Caco-2 (cell line): ENCODE measurements at regions not wholly inside any gene's neighbourhood (a gene's known extent, or its start where the extent isn't known, plus 50 kb on each side); places are given as distances from the start of the nearest gene placed in this dataset.

ENCODE experiments used
- BruUV-seq: library from RNA; stranded (reverse); fragments of 400-500 nt; replicated peaks from 2 replicates; lab custom pipeline; 2021; lab: Mats Ljungman, UMichigan
- CTCF ChIA-PET: fragments of 300-600 bp; sonication (Branson Sonifier 250); formaldehyde crosslinking; loops from one replicate; lab custom pipeline; 2022; ENCODE audit warnings: antibody characterized with exemption; lab: Charles Lee
- POLR2A ChIA-PET: fragments of 300-600 bp; sonication (Branson Sonifier 250); formaldehyde crosslinking; loops from one replicate; lab custom pipeline; 2022; ENCODE audit warnings: antibody characterized with exemption; lab: Charles Lee
- DNase-seq, 2 experiments: peaks; one replicate each; pipeline versions ENCODE4 v3.0.0 to v3.0.0-alpha.2; 2020 to 2022
- H3K27me3 ChIP-seq: replicated peaks from 2 replicates; pipeline ENCODE4 v1.6.0; 2011; ENCODE audit warnings: low read length; ENCODE audit not compliant: control insufficient read depth, insufficient read depth
- H3K36me3 ChIP-seq: 2 replicates; pipeline ENCODE4 v1.5.1; 2011; ENCODE audit warnings: low read length; ENCODE audit not compliant: control insufficient read depth, insufficient read depth
- H3K4me1 ChIP-seq: fragments of 250-450 bp; sonication (Bioruptor Pico); 2 replicates; pipeline ENCODE4 v1.5.1; 2020; ENCODE audit warnings: mild to moderate bottlenecking
- H3K4me3 ChIP-seq: 2 replicates; pipeline ENCODE4 v1.5.1; 2011; ENCODE audit warnings: low read depth, mild to moderate bottlenecking, control low read depth, low read length
- H3K9me3 ChIP-seq: fragments of 250-450 bp; sonication (Bioruptor Pico); 2 replicates; pipeline ENCODE4 v1.5.1; 2020; ENCODE audit warnings: mild to moderate bottlenecking, moderate library complexity
- H3K27ac Mint-ChIP-seq: one replicate; pipeline ENCODE4 v1.8.0; 2022; ENCODE audit warnings: mixed read lengths; ENCODE audit not compliant: unreplicated experiment
- H3K27me3 Mint-ChIP-seq: one replicate; pipeline ENCODE4 v1.8.0; 2022; ENCODE audit warnings: mixed read lengths; ENCODE audit not compliant: insufficient read depth, unreplicated experiment
- H3K36me3 Mint-ChIP-seq: one replicate; pipeline ENCODE4 v1.8.0; 2022; ENCODE audit warnings: mild to moderate bottlenecking, mixed read lengths; ENCODE audit not compliant: insufficient read depth, unreplicated experiment
- H3K4me1 Mint-ChIP-seq: one replicate; pipeline ENCODE4 v1.8.0; 2022; ENCODE audit warnings: low read depth, mixed read lengths; ENCODE audit not compliant: unreplicated experiment
- H3K4me3 Mint-ChIP-seq: one replicate; pipeline ENCODE4 v1.8.0; 2022; ENCODE audit warnings: mild to moderate bottlenecking, moderate library complexity, mixed read lengths; ENCODE audit not compliant: unreplicated experiment
- H3K9me3 Mint-ChIP-seq: one replicate; pipeline ENCODE4 v1.8.0; 2022; ENCODE audit warnings: mixed read lengths; ENCODE audit not compliant: unreplicated experiment
- intact Hi-C: fragments of 100-400 bp; cut with micrococcal nuclease; formaldehyde crosslinking; loops from one replicate; pipeline ENCODE4 v1.10.0; 2022; ENCODE audit not compliant: unreplicated experiment
- TF ChIP-seq, protein P1 (sequence below), 2 experiments: fragments of 200-600 bp in 1 of 2; IDR thresholded peaks; 1 replicate in 1 of 2; 2 replicates in 1 of 2; pipeline versions ENCODE4 v1.5.1 to v1.8.0; 2011 to 2022; ENCODE audit warnings: antibody characterized with exemption in 1 of 2, control low read depth in 1 of 2, inconsistent platforms in 1 of 2, low read depth in 1 of 2, low read length in 1 of 2, mild to moderate bottlenecking in 1 of 2, moderate library complexity in 1 of 2; ENCODE audit not compliant: insufficient read depth in 1 of 2, severe bottlenecking in 1 of 2, unreplicated experiment in 1 of 2

DNA sequence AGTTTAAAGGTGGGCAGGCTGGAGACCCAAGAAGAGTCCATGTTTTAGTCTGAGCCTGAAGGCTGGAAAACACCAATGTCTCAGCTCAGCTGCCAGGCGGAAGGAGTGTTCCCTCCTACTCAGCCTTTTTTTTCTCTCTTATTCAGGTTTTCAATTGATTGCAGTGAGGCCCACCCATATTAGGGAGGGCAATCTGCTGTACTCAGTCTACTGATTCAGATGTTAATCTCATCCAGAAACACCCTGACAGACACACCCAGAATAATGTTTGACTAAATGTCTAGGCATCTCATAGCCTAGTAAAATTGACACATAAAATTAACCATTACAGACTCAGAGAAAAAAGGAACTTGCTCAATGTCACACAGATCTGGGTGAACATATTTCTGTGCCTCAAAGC, 347.1 kb downstream of the GBA3 start:
- Mint-ChIP-seq H3K27me3 (no peaks in the 10 kb centered on the region), H3K36me3 (no peaks in the 10 kb centered on the region), H3K27ac (no peak overlapping the region), H3K4me3 (no peak overlapping the region), H3K4me1 (no peaks in the 10 kb centered on the region), H3K9me3 (no peaks in the 10 kb centered on the region)
- TF ChIP-seq, protein P1, sequence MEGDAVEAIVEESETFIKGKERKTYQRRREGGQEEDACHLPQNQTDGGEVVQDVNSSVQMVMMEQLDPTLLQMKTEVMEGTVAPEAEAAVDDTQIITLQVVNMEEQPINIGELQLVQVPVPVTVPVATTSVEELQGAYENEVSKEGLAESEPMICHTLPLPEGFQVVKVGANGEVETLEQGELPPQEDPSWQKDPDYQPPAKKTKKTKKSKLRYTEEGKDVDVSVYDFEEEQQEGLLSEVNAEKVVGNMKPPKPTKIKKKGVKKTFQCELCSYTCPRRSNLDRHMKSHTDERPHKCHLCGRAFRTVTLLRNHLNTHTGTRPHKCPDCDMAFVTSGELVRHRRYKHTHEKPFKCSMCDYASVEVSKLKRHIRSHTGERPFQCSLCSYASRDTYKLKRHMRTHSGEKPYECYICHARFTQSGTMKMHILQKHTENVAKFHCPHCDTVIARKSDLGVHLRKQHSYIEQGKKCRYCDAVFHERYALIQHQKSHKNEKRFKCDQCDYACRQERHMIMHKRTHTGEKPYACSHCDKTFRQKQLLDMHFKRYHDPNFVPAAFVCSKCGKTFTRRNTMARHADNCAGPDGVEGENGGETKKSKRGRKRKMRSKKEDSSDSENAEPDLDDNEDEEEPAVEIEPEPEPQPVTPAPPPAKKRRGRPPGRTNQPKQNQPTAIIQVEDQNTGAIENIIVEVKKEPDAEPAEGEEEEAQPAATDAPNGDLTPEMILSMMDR (IDR thresholded peaks at IDR 0.05; ENCODE audit: insufficient read depth in 1 of 2, low read depth in 1 of 2, low read length in 1 of 2, severe bottlenecking in 1 of 2, unreplicated experiment in 1 of 2), result no peak
- no peak overlapping the region for H3K4me3 ChIP-seq
- no peaks in the 10 kb centered on the region for H3K36me3 ChIP-seq
- no TSS peak for BruUV-seq
- H3K27me3 ChIP-seq, result no peaks in the 10 kb centered on the region
- no peak for DNase-seq
- no peaks in the 10 kb centered on the region for H3K9me3 ChIP-seq
- POLR2A ChIA-PET, result no interaction called here
- intact Hi-C loops, result no loop called here
- no peaks in the 10 kb centered on the region for H3K4me1 ChIP-seq
- CTCF ChIA-PET, result no interaction called here

DNA sequence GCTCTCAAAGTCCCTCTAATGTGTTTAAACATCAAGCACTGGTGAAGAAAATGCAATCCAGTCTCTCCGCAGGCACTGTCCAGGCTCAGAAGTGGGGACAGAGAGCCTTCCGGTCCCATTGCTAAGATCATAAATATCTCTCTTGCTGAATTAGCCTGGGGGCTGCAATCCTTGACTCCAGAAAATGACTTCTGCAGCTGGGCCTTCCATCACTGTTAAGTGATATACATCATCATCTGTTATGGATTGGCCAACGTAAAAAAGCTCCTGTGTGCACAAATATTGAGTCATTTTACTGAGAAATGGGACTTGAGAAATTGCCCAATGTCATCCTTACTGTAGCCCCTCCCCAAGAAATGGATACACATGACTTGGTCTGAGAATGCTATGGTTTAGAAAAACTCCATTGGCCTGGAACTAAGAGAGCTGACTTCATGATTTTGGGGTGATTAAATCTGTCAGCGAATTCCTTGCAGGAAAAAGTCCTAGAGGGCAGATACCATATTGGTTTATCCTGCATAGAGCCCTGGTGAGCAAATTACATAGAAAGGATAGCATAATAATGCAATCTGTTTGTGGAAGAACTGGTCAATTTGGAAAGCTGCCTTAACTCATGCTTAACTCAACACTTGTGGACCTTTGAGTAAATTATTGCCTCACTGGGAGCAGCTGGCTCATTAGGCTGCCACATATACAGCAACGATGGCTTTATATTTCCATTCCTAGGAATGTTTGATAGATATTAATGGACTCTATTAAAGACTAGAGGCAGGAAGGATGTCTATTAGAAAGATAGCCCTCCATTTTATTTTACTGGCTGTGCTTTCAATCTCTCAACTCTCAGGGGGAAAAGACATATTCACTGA, 346.1 kb downstream of the GBA3 start:
- no peaks in the 10 kb centered on the region for H3K4me1 ChIP-seq
- no peaks in the 10 kb centered on the region for H3K36me3 ChIP-seq
- no peaks in the 10 kb centered on the region for H3K9me3 ChIP-seq
- Mint-ChIP-seq H3K9me3 (no peaks in the 10 kb centered on the region), H3K27ac (no peak overlapping the region), H3K4me1 (no peaks in the 10 kb centered on the region), H3K4me3 (no peak overlapping the region), H3K27me3 (no peaks in the 10 kb centered on the region), H3K36me3 (no peaks in the 10 kb centered on the region)
- ChIA-PET CTCF (no interaction called here), POLR2A (no interaction called here)
- intact Hi-C loops, result no loop called here
- no TSS peak for BruUV-seq
- DNase-seq, result no peak
- no peaks in the 10 kb centered on the region for H3K27me3 ChIP-seq
- TF ChIP-seq, protein P1 (IDR thresholded peaks at IDR 0.05; ENCODE audit: insufficient read depth in 1 of 2, low read depth in 1 of 2, low read length in 1 of 2, severe bottlenecking in 1 of 2, unreplicated experiment in 1 of 2), result no peak
- H3K4me3 ChIP-seq, result no peak overlapping the region

DNA sequence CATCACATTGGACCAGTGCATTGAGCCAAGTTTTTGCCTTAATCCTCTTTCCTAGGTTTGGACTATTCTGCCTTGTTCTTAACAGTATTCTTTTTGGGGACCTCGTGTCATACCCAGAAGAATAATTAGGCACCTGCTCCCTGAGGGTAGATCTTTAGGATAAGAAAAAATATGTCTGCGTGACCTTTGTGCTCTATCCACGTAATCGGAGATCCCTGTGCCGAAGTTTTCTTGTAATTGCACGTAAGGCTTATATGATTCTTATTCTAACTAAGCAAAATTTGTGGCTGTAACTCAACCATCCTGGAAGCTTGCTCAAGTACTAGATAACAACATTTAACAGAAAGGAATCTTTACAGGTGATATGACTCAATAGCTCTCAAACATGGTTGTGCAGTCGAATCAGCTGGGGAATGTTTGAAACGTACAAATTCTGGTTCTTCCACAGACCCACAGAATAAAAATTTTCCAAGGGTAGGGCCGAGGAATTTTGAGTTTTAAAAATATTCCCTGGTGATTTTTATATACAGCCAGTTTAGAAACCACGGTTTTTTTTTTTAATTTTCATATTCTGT, 344.3 kb downstream of the GBA3 start:
- no peaks in the 10 kb centered on the region for H3K27me3 Mint-ChIP-seq
- TF ChIP-seq, protein P1 (IDR thresholded peaks at IDR 0.05; ENCODE audit: insufficient read depth in 1 of 2, low read depth in 1 of 2, low read length in 1 of 2, severe bottlenecking in 1 of 2, unreplicated experiment in 1 of 2), result no peak
- intact Hi-C loops, result no loop called here
- no peaks in the 10 kb centered on the region for H3K36me3 Mint-ChIP-seq
- Histone ChIP-seq H3K4me1 (no peaks in the 10 kb centered on the region), H3K27me3 (no peaks in the 10 kb centered on the region), H3K9me3 (no peaks in the 10 kb centered on the region), H3K4me3 (no peak overlapping the region), H3K36me3 (no peaks in the 10 kb centered on the region)
- H3K4me3 Mint-ChIP-seq, result no peak overlapping the region
- no peak overlapping the region for H3K27ac Mint-ChIP-seq
- BruUV-seq, result no TSS peak
- no peaks in the 10 kb centered on the region for H3K4me1 Mint-ChIP-seq
- ChIA-PET CTCF (no interaction called here), POLR2A (no interaction called here)
- no peaks in the 10 kb centered on the region for H3K9me3 Mint-ChIP-seq
- no peak for DNase-seq
